H7 (cell line): ENCODE measurements at regions not wholly inside any gene's neighbourhood (a gene's known extent, or its start where the extent isn't known, plus 50 kb on each side); places are given as distances from the start of the nearest gene placed in this dataset.
"Not testable (repeated sequence)": the region's sequence is repeated elsewhere in the genome, so short reads cannot be mapped to it uniquely, and the experiment has no call there.

Experiments used
- DNase-seq: peaks from one replicate; pipeline ENCODE4 v3.0.0; 2012
- H3K27me3 ChIP-seq: 2 replicates; pipeline ENCODE4 v1.6.0; 2011; ENCODE audit warnings: mild to moderate bottlenecking, low read length; ENCODE audit not compliant: control insufficient read depth, insufficient read depth
- H3K36me3 ChIP-seq: replicated peaks from 2 replicates; pipeline ENCODE4 v1.5.1; 2011; ENCODE audit warnings: low read length; ENCODE audit not compliant: control insufficient read depth, insufficient read depth
- H3K4me3 ChIP-seq: 2 replicates; pipeline ENCODE4 v1.5.1; 2011; ENCODE audit warnings: low read depth, mild to moderate bottlenecking, control low read depth, low read length, moderate library complexity; ENCODE audit not compliant: insufficient read depth

DNA sequence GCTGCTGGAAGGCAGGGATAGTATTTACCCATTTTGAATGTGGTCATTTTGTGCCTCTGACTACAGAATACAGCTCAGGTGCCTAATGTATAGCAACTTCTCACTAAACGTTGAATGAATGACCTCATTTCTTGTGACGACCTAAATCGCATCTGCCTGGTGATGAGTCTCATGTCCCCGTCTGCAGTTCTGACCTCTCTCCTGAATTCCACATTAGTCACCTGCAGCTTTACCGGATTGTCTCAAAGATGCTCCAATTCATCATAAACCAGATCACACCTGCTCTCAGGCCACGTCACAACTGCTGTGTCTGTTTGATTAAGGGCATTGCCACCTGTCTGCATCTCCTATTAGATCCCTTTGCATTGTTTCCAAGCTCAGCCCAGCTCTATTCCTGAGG, 133.6 kb upstream of the MYT1L start:
- no peak for DNase-seq
- Histone ChIP-seq H3K27me3 (no peaks in the 10 kb centered on the region), H3K4me3 (no peak overlapping the region), H3K36me3 (no peaks in the 10 kb centered on the region)

- no peaks in the 10 kb centered on the region for H3K27me3 ChIP-seq
- H3K4me3 ChIP-seq: no peak overlapping the region
- DNase-seq: no peak
- H3K36me3 ChIP-seq: no peaks in the 10 kb centered on the region
Observed at GRCh38 chr2:2464094-2464493, 133.0 kb upstream of the MYT1L start.

- no peak for DNase-seq
Observed at GRCh38 chr2:2456721-2457120, 125.6 kb upstream of the MYT1L start.

DNA sequence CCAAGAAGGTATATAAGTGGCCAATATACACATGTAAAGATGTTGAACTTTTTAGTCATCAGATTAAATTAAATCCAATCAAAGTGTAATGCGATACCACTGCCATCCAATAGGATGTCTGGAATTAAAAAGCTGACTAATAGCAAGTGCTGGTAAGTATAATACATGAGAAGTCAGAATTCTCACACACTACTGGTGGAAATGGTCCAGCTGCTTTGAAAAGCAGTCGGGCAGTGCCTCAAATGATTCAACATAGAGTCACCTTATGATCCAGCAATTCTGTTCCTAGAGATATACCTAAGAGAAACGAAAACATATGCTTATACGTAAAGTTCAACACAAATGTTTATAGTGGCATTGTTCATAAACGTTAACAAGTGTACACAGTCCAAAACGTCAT, 124.1 kb upstream of the MYT1L start:
- DNase-seq: no peak

More at GRCh38 chr2:2456721-2457120, 125.6 kb upstream of the MYT1L start:
- H3K4me3 ChIP-seq: no peak overlapping the region
- no peaks in the 10 kb centered on the region for H3K27me3 ChIP-seq
- H3K36me3 ChIP-seq: no peaks in the 10 kb centered on the region

GRCh38 chr2:2452961-2453360, 121.9 kb upstream of the MYT1L start:
- no peaks in the 10 kb centered on the region for H3K36me3 ChIP-seq
- DNase-seq: no peak
- no peaks in the 10 kb centered on the region for H3K27me3 ChIP-seq
- no peak overlapping the region for H3K4me3 ChIP-seq

More for the DNA sequence above, 124.1 kb upstream of the MYT1L start:
- Histone ChIP-seq H3K27me3 (no peaks in the 10 kb centered on the region), H3K36me3 (no peaks in the 10 kb centered on the region), H3K4me3 (no peak overlapping the region)

GRCh38 chr2:2451275-2451674, 120.2 kb upstream of the MYT1L start:
- H3K4me3 ChIP-seq: not testable (repeated sequence)

GRCh38 chr2:2448178-2448577, 117.1 kb upstream of the MYT1L start:
- H3K4me3 ChIP-seq: no peak overlapping the region
- H3K27me3 ChIP-seq: no peaks in the 10 kb centered on the region
- DNase-seq: no peak
- no peaks in the 10 kb centered on the region for H3K36me3 ChIP-seq

More at GRCh38 chr2:2451275-2451674, 120.2 kb upstream of the MYT1L start:
- not testable (repeated sequence) for DNase-seq, H3K27me3 ChIP-seq, H3K36me3 ChIP-seq

GRCh38 chr2:2422621-2423020, 91.5 kb upstream of the MYT1L start:
- H3K4me3 ChIP-seq: no peak overlapping the region
- no peaks in the 10 kb centered on the region for H3K36me3 ChIP-seq
- no peak for DNase-seq
- H3K27me3 ChIP-seq: no peaks in the 10 kb centered on the region

- Histone ChIP-seq H3K36me3 (no peaks in the 10 kb centered on the region), H3K4me3 (no peak overlapping the region), H3K27me3 (no peaks in the 10 kb centered on the region)
- DNase-seq: no peak
Observed at GRCh38 chr2:2413525-2413924, 82.5 kb upstream of the MYT1L start.

GRCh38 chr2:2410987-2411386, 79.9 kb upstream of the MYT1L start:
- no peak for DNase-seq
- Histone ChIP-seq H3K4me3 (no peak overlapping the region), H3K36me3 (no peaks in the 10 kb centered on the region), H3K27me3 (no peaks in the 10 kb centered on the region)

DNA sequence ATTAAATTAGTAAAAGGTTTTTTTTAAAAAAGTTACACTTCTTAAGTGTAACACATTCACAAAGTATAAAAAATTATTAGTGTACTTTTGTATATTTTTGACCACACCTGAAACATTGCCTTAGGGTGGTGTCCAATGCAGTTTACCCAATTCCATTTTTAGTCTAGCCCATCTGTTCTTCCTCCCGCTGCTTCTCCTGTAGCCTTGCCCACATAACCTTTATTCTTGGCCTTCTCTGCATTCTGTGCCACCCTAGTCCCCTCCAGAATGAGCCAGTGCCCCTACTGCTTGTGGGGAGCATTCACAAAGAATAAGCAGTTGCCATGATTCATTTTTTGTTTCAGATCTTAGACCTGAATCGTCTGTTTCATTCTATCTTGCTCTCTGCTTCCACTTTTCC, 78.4 kb upstream of the MYT1L start:
- no peak for DNase-seq
- Histone ChIP-seq H3K36me3 (no peaks in the 10 kb centered on the region), H3K4me3 (no peak overlapping the region), H3K27me3 (no peaks in the 10 kb centered on the region)

- no peaks in the 10 kb centered on the region for H3K27me3 ChIP-seq
- no peak for DNase-seq
- no peaks in the 10 kb centered on the region for H3K36me3 ChIP-seq
- no peak overlapping the region for H3K4me3 ChIP-seq
Observed at GRCh38 chr2:2405780-2406179, 74.7 kb upstream of the MYT1L start.

DNA sequence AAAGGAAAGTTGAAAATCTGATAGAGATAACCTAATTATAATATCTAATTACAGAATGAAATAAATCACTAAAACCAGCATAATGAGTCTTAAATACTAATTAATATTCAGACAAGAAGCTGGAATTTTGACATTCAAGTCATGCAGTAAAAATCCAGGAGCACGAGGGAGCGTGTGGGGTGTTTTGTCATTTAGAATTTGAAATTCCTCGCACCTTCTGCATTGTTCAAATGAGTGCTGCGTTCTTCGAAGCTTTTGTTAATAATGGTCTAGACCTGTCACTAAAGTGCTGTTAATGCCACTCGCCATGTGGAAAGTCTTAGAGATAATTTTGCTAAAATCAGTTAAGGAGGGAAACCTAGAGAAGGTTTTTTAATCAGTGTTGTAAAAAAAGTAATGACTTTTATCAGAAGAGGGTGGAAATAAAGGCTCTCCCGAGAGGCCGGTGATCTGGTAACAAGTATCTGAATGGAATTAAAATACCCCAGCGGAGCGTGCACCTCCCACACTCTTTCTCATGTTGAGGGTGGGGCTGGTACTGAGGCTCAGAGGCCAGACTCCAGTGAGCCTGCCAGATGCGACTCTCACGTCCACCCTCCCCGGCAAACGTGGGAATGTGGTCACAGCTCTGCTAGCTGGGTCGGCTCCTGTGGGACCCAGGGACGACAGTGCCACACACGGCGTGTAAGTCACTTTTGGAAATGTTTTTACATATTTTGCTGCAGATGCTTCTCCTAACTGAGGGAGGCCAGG, 69.4 kb upstream of the MYT1L start:
- no peaks in the 10 kb centered on the region for H3K27me3 ChIP-seq
- DNase-seq: no peak
- no peaks in the 10 kb centered on the region for H3K36me3 ChIP-seq
- H3K4me3 ChIP-seq: no peak overlapping the region

- no peak overlapping the region for H3K4me3 ChIP-seq
- no peaks in the 10 kb centered on the region for H3K36me3 ChIP-seq
- H3K27me3 ChIP-seq: no peaks in the 10 kb centered on the region
- DNase-seq: no peak
Observed at GRCh38 chr2:2399396-2399795, 68.3 kb upstream of the MYT1L start.

GRCh38 chr2:2392332-2392731, 61.3 kb upstream of the MYT1L start:
- no peak overlapping the region for H3K4me3 ChIP-seq
- DNase-seq: no peak
- no peaks in the 10 kb centered on the region for H3K27me3 ChIP-seq
- no peaks in the 10 kb centered on the region for H3K36me3 ChIP-seq

GRCh38 chr2:2389215-2389614, 58.1 kb upstream of the MYT1L start:
- no peak for DNase-seq
- H3K27me3 ChIP-seq: no peaks in the 10 kb centered on the region
- no peaks in the 10 kb centered on the region for H3K36me3 ChIP-seq
- H3K4me3 ChIP-seq: no peak overlapping the region
